Fibroblast of pulmonary artery (primary cell): ENCODE measurements at regions not wholly inside any gene's neighbourhood (a gene's known extent, or its start where the extent isn't known, plus 50 kb on each side); places are given as distances from the start of the nearest gene placed in this dataset.
A peak's percentile ranks its signal among the peaks of the same experiment; 100 is the strongest.

Experiments
- DNase-seq: peaks from one replicate; pipeline ENCODE4 v3.0.0-alpha.2; 2010; ENCODE audit warnings: low read depth
- H3K4me3 ChIP-seq: replicated peaks from 2 replicates; pipeline ENCODE4 v1.5.1; 2011; ENCODE audit warnings: low read depth, mild to moderate bottlenecking, control low read depth, low read length, moderate library complexity
- CTCF ChIP-seq: IDR thresholded peaks from 2 replicates; pipeline ENCODE4 v1.5.1; 2011; ENCODE audit warnings: mild to moderate bottlenecking, control low read depth, low read length, inconsistent platforms; ENCODE audit errors: missing control alignments

GRCh38 chr3:159632128-159632527 lies 356.5 kb upstream of the IL12A start:
- TF ChIP-seq CTCF, result no peak
- no peak overlapping the region for H3K4me3 ChIP-seq
- DNase-seq, result no peak

- no peak overlapping the region for H3K4me3 ChIP-seq
- DNase-seq, result no peak
- TF ChIP-seq CTCF, result no peak
These were observed 355.8 kb upstream of the IL12A start for GRCh38 chr3:159632851-159633250.

GRCh38 chr3:159634483-159634882 lies 354.2 kb upstream of the IL12A start:
- TF ChIP-seq CTCF, result no peak
- peak; percentile 22 for DNase-seq
- H3K4me3 ChIP-seq, result no peak overlapping the region

GRCh38 chr3:159635047-159635641 lies 353.5 kb upstream of the IL12A start:
- no peak overlapping the region for H3K4me3 ChIP-seq
- TF ChIP-seq CTCF, result no peak
- peak; percentile 35 for DNase-seq

GRCh38 chr3:159637883-159638542 lies 350.6 kb upstream of the IL12A start:
- peak; percentile 36 for DNase-seq
- no peak for TF ChIP-seq CTCF
- H3K4me3 ChIP-seq, result no peak overlapping the region

- no peak for TF ChIP-seq CTCF
- H3K4me3 ChIP-seq, result no peak overlapping the region
- no peak for DNase-seq
These were observed 348.4 kb upstream of the IL12A start for GRCh38 chr3:159640225-159640624.

- TF ChIP-seq CTCF, result no peak
- DNase-seq, result no peak
- H3K4me3 ChIP-seq, result no peak overlapping the region
These were observed 345.2 kb upstream of the IL12A start for GRCh38 chr3:159643406-159643805.
